ENCODE measurements at regions not wholly inside any gene's neighbourhood (a gene's known extent, or its start where the extent isn't known, plus 50 kb on each side); places are given as distances from the start of the nearest gene placed in this dataset.

GRCh38 chr7:81621893-81622292, 148.0 kb downstream of the HGF start:
- H3K27ac Mint-ChIP-seq = no peak overlapping the region
- H3K36me3 Mint-ChIP-seq = no peaks in the 10 kb centered on the region
- H3K9me3 Mint-ChIP-seq = no peaks in the 10 kb centered on the region
- DNase-seq (no peak), ATAC-seq (replicated peaks) (no peak)
- H3K27me3 Mint-ChIP-seq = no peaks in the 10 kb centered on the region
- no peak overlapping the region for H3K4me3 Mint-ChIP-seq
- H3K4me1 Mint-ChIP-seq = no peaks in the 10 kb centered on the region

- no peak overlapping the region for H3K4me3 Mint-ChIP-seq
- no peaks in the 10 kb centered on the region for H3K36me3 Mint-ChIP-seq
- no peak overlapping the region for H3K27ac Mint-ChIP-seq
- no peaks in the 10 kb centered on the region for H3K27me3 Mint-ChIP-seq
- ATAC-seq (replicated peaks) (no peak), DNase-seq (no peak)
- H3K9me3 Mint-ChIP-seq = no peaks in the 10 kb centered on the region
- no peaks in the 10 kb centered on the region for H3K4me1 Mint-ChIP-seq
Observed at GRCh38 chr7:81618396-81619014, 151.3 kb downstream of the HGF start.

GRCh38 chr7:81616951-81617350, 152.9 kb downstream of the HGF start:
- Mint-ChIP-seq H3K4me3 (no peak overlapping the region), H3K27ac (no peak overlapping the region), H3K9me3 (no peaks in the 10 kb centered on the region), H3K27me3 (no peaks in the 10 kb centered on the region), H3K4me1 (no peaks in the 10 kb centered on the region), H3K36me3 (no peaks in the 10 kb centered on the region)
- ATAC-seq (replicated peaks) (no peak), DNase-seq (no peak)

GRCh38 chr7:81611805-81612204, 158.0 kb downstream of the HGF start:
- no peaks in the 10 kb centered on the region for H3K4me1 Mint-ChIP-seq
- H3K27ac Mint-ChIP-seq = no peak overlapping the region

GRCh38 chr7:81611040-81611439, 158.8 kb downstream of the HGF start:
- DNase-seq (no peak), ATAC-seq (replicated peaks) (no peak)
- Mint-ChIP-seq H3K4me3 (no peak overlapping the region), H3K27me3 (no peaks in the 10 kb centered on the region), H3K27ac (no peak overlapping the region), H3K36me3 (no peaks in the 10 kb centered on the region), H3K4me1 (no peaks in the 10 kb centered on the region), H3K9me3 (no peaks in the 10 kb centered on the region)

More at GRCh38 chr7:81611805-81612204, 158.0 kb downstream of the HGF start:
- Mint-ChIP-seq H3K27me3 (no peaks in the 10 kb centered on the region), H3K36me3 (no peaks in the 10 kb centered on the region), H3K9me3 (no peaks in the 10 kb centered on the region), H3K4me3 (no peak overlapping the region)
- ATAC-seq (replicated peaks) = no peak
- no peak for DNase-seq

GRCh38 chr7:81608748-81609382, 161.0 kb downstream of the HGF start:
- H3K4me1 Mint-ChIP-seq = no peaks in the 10 kb centered on the region
- no peak for ATAC-seq (replicated peaks)
- H3K9me3 Mint-ChIP-seq = no peaks in the 10 kb centered on the region
- H3K27me3 Mint-ChIP-seq = no peaks in the 10 kb centered on the region
- no peaks in the 10 kb centered on the region for H3K36me3 Mint-ChIP-seq
- H3K4me3 Mint-ChIP-seq = no peak overlapping the region
- H3K27ac Mint-ChIP-seq = no peak overlapping the region
- no peak for DNase-seq

GRCh38 chr7:81607987-81608386, 161.9 kb downstream of the HGF start:
- Mint-ChIP-seq H3K4me3 (no peak overlapping the region), H3K4me1 (no peaks in the 10 kb centered on the region), H3K27me3 (no peaks in the 10 kb centered on the region), H3K27ac (no peak overlapping the region), H3K9me3 (no peaks in the 10 kb centered on the region), H3K36me3 (no peaks in the 10 kb centered on the region)
- no peak for DNase-seq
- ATAC-seq (replicated peaks) = no peak

- no peaks in the 10 kb centered on the region for H3K27me3 Mint-ChIP-seq
Observed at GRCh38 chr7:81606078-81606863, 163.6 kb downstream of the HGF start.

GRCh38 chr7:81605493-81605892, 164.4 kb downstream of the HGF start:
- H3K9me3 Mint-ChIP-seq = no peaks in the 10 kb centered on the region
- H3K4me1 Mint-ChIP-seq = no peaks in the 10 kb centered on the region
- ATAC-seq (replicated peaks) = no peak
- H3K4me3 Mint-ChIP-seq = no peak overlapping the region
- DNase-seq = no peak
- no peaks in the 10 kb centered on the region for H3K27me3 Mint-ChIP-seq
- no peak overlapping the region for H3K27ac Mint-ChIP-seq
- H3K36me3 Mint-ChIP-seq = no peaks in the 10 kb centered on the region

More at GRCh38 chr7:81606078-81606863, 163.6 kb downstream of the HGF start:
- H3K4me1 Mint-ChIP-seq = no peaks in the 10 kb centered on the region
- no peak overlapping the region for H3K27ac Mint-ChIP-seq
- DNase-seq (no peak), ATAC-seq (replicated peaks) (no peak)
- no peak overlapping the region for H3K4me3 Mint-ChIP-seq
- no peaks in the 10 kb centered on the region for H3K36me3 Mint-ChIP-seq
- no peaks in the 10 kb centered on the region for H3K9me3 Mint-ChIP-seq

- no peaks in the 10 kb centered on the region for H3K36me3 Mint-ChIP-seq
- no peak overlapping the region for H3K4me3 Mint-ChIP-seq
- no peak overlapping the region for H3K27ac Mint-ChIP-seq
- no peaks in the 10 kb centered on the region for H3K9me3 Mint-ChIP-seq
- no peaks in the 10 kb centered on the region for H3K4me1 Mint-ChIP-seq
- no peaks in the 10 kb centered on the region for H3K27me3 Mint-ChIP-seq
- DNase-seq = no peak
- ATAC-seq (replicated peaks) = no peak
Observed at GRCh38 chr7:81604808-81605174, 165.1 kb downstream of the HGF start.

- ATAC-seq (replicated peaks) (no peak), DNase-seq (no peak)
- Mint-ChIP-seq H3K4me3 (no peak overlapping the region), H3K9me3 (no peaks in the 10 kb centered on the region), H3K27me3 (no peaks in the 10 kb centered on the region), H3K36me3 (no peaks in the 10 kb centered on the region), H3K27ac (no peak overlapping the region), H3K4me1 (no peaks in the 10 kb centered on the region)
Observed at GRCh38 chr7:81604075-81604807, 165.6 kb downstream of the HGF start.

GRCh38 chr7:81600608-81601007, 169.2 kb downstream of the HGF start:
- no peak overlapping the region for H3K4me3 Mint-ChIP-seq

GRCh38 chr7:81598951-81599350, 170.9 kb downstream of the HGF start:
- no peak for DNase-seq

More at GRCh38 chr7:81600608-81601007, 169.2 kb downstream of the HGF start:
- ATAC-seq (replicated peaks) = no peak
- H3K4me1 Mint-ChIP-seq = no peaks in the 10 kb centered on the region
- no peak for DNase-seq
- H3K27me3 Mint-ChIP-seq = no peaks in the 10 kb centered on the region
- no peak overlapping the region for H3K27ac Mint-ChIP-seq
- no peaks in the 10 kb centered on the region for H3K9me3 Mint-ChIP-seq
- H3K36me3 Mint-ChIP-seq = no peaks in the 10 kb centered on the region

GRCh38 chr7:81594767-81595166, 175.1 kb downstream of the HGF start:
- ATAC-seq (replicated peaks) (no peak), DNase-seq (no peak)
- no peaks in the 10 kb centered on the region for H3K27me3 Mint-ChIP-seq
- H3K36me3 Mint-ChIP-seq = no peaks in the 10 kb centered on the region
- no peaks in the 10 kb centered on the region for H3K4me1 Mint-ChIP-seq
- no peak overlapping the region for H3K27ac Mint-ChIP-seq
- peaks cover 0 to 1% of the 10 kb centered on the region in 2 donors for H3K9me3 Mint-ChIP-seq
- H3K4me3 Mint-ChIP-seq = no peak overlapping the region

More at GRCh38 chr7:81598951-81599350, 170.9 kb downstream of the HGF start:
- H3K4me1 Mint-ChIP-seq = no peaks in the 10 kb centered on the region
- H3K36me3 Mint-ChIP-seq = no peaks in the 10 kb centered on the region
- no peaks in the 10 kb centered on the region for H3K27me3 Mint-ChIP-seq
- peaks cover 0 to 1% of the 10 kb centered on the region in 2 donors for H3K9me3 Mint-ChIP-seq
- ATAC-seq (replicated peaks) = no peak
- H3K4me3 Mint-ChIP-seq = no peak overlapping the region
- no peak overlapping the region for H3K27ac Mint-ChIP-seq
